SK-N-SH (cell line): ENCODE measurements at regions not wholly inside any gene's neighbourhood (a gene's known extent, or its start where the extent isn't known, plus 50 kb on each side); places are given as distances from the start of the nearest gene placed in this dataset.

ENCODE experiments used
- CTCF ChIP-seq: fragments of 200-600 bp; sonication (generic); IDR thresholded peaks from 2 replicates; pipeline ENCODE4 v1.6.1; 2017; ENCODE audit warnings: antibody characterized with exemption, mild to moderate bottlenecking, moderate library complexity
- EP300 ChIP-seq, 2 experiments: IDR thresholded peaks; 2 replicates each; pipeline versions ENCODE4 v1.4.0 to v1.6.1; 2012; ENCODE audit warnings: borderline replicate concordance in 1 of 2, low read depth in 1 of 2, low read length in 1 of 2
- MXI1 ChIP-seq: IDR thresholded peaks from 2 replicates; pipeline ENCODE4 v1.6.1; 2012; ENCODE audit warnings: mild to moderate bottlenecking, low read depth, low read length, improper control_type of control experiment
- NRF1 ChIP-seq: IDR thresholded peaks from 2 replicates; pipeline ENCODE4 v1.6.1; 2012; ENCODE audit warnings: low read depth, mild to moderate bottlenecking, low read length
- POLR2AphosphoS5 ChIP-seq: IDR thresholded peaks from 2 replicates; pipeline ENCODE4 v1.6.1; 2012; ENCODE audit warnings: low read depth, low read length
- RAD21 ChIP-seq: IDR thresholded peaks from 2 replicates; pipeline ENCODE4 v1.6.1; 2012; ENCODE audit warnings: mild to moderate bottlenecking, low read length
- RCOR1 ChIP-seq: fragments of 150-350 bp; IDR thresholded peaks from 2 replicates; pipeline ENCODE4 v1.6.1; 2017; ENCODE audit warnings: antibody characterized with exemption, low read length
- RFX5 ChIP-seq: IDR thresholded peaks from 2 replicates; pipeline ENCODE4 v1.6.1; 2012; ENCODE audit warnings: mild to moderate bottlenecking, improper control_type of control experiment, low read length
- SIN3A ChIP-seq: IDR thresholded peaks from 2 replicates; pipeline ENCODE4 v1.6.1; 2012; ENCODE audit warnings: low read depth, mild to moderate bottlenecking, low read length, moderate library complexity, borderline replicate concordance
- SMC3 ChIP-seq: IDR thresholded peaks from 2 replicates; pipeline ENCODE4 v1.6.1; 2012; ENCODE audit warnings: low read depth, low read length, improper control_type of control experiment
- TEAD4 ChIP-seq: IDR thresholded peaks from 2 replicates; pipeline ENCODE4 v1.4.0; 2012; ENCODE audit warnings: mild to moderate bottlenecking, borderline replicate concordance; ENCODE audit not compliant: insufficient read depth
- ZBTB33 ChIP-seq: IDR thresholded peaks from 2 replicates; pipeline ENCODE4 v1.4.0; 2012; ENCODE audit warnings: low read depth, borderline replicate concordance
- TF ChIP-seq, protein P1 (sequence below): fragments of 150-350 bp; IDR thresholded peaks from 2 replicates; pipeline ENCODE4 v1.6.1; 2017; ENCODE audit warnings: antibody characterized with exemption, low read length, low read depth, borderline replicate concordance

DNA sequence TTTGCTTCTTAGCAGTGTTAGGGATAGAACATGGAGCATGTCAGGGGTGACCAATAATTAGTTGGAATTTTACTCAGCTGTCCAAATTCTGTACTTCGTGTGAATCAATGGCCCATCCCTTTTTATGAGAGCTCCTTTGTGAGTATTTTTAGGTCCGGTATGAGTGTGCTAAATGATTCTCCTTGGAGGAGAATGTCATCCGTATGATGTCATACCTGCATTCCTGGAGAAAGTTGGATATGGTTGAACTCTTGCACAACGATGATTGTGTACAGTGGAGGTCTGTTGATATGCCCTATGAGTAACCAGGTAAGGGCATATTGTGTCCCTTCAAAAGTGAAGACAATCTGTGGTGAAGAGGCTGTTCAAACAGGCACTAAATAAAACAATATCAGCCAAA is 400.8 kb downstream of the GXYLT1 start:
- TF ChIP-seq CTCF (no peak), MXI1 (no peak), RCOR1 (no peak), POLR2AphosphoS5 (no peak), SMC3 (no peak), RAD21 (no peak), SIN3A (no peak), EP300 (IDR thresholded peaks at IDR 0.05; ENCODE audit: borderline replicate concordance in 1 of 2, low read depth in 1 of 2, low read length in 1 of 2) (no peak), TEAD4 (no peak), ZBTB33 (no peak), RFX5 (no peak), NRF1 (no peak)
- TF ChIP-seq, protein P1, sequence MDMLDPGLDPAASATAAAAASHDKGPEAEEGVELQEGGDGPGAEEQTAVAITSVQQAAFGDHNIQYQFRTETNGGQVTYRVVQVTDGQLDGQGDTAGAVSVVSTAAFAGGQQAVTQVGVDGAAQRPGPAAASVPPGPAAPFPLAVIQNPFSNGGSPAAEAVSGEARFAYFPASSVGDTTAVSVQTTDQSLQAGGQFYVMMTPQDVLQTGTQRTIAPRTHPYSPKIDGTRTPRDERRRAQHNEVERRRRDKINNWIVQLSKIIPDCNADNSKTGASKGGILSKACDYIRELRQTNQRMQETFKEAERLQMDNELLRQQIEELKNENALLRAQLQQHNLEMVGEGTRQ: no peak
